Esophagus muscularis mucosa (tissue), 4 donors: ENCODE measurements at regions not wholly inside any gene's neighbourhood (a gene's known extent, or its start where the extent isn't known, plus 50 kb on each side); places are given as distances from the start of the nearest gene placed in this dataset.

ENCODE experiments used
- EP300 ChIP-seq: sonication (generic); formaldehyde crosslinking; IDR thresholded peaks from one replicate; pipeline ENCODE4 v1.6.1; 2017; ENCODE audit warnings: antibody characterized with exemption
- POLR2A ChIP-seq: fragments of 450-650 bp; IDR thresholded peaks from one replicate; pipeline ENCODE4 v1.6.1; 2017; ENCODE audit warnings: antibody characterized with exemption, moderate library complexity, mild to moderate bottlenecking, low read depth
- POLR2AphosphoS5 ChIP-seq, 2 donors: sonication (generic); formaldehyde crosslinking; IDR thresholded peaks; one replicate each; pipeline ENCODE4 v1.6.1; 2017; ENCODE audit warnings: antibody characterized with exemption in 2 of 2
- TF ChIP-seq, protein P1 (sequence below), 3 experiments: fragments of 200-600 bp in 2 of 3; fragments of 450-650 bp in 1 of 3; sonication (generic) in 2 of 3; IDR thresholded peaks; one replicate each; pipeline ENCODE4 v1.5.1; 2017 to 2019; ENCODE audit warnings: antibody characterized with exemption in 3 of 3, mild to moderate bottlenecking in 2 of 3, moderate library complexity in 1 of 3

DNA sequence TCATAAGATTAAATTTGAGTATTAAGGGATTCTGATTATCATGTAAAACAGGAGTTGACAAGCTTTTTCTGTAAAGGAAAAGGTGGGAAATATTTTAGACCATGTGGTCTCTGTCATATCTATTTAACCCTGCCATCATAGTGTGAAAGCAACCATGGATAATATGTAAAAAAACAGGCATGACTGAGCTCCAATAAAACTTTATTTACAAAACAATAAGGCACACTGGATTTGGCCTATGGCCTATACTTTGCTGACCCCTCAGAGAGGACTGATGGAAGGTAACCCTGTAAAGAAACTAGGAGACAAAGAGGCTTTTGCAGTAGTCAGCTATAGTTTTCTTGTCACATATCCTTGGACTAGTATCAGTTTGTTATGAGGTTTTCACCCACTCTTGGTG lies 130.5 kb upstream of the CDK13 start:
- TF ChIP-seq, protein P1, sequence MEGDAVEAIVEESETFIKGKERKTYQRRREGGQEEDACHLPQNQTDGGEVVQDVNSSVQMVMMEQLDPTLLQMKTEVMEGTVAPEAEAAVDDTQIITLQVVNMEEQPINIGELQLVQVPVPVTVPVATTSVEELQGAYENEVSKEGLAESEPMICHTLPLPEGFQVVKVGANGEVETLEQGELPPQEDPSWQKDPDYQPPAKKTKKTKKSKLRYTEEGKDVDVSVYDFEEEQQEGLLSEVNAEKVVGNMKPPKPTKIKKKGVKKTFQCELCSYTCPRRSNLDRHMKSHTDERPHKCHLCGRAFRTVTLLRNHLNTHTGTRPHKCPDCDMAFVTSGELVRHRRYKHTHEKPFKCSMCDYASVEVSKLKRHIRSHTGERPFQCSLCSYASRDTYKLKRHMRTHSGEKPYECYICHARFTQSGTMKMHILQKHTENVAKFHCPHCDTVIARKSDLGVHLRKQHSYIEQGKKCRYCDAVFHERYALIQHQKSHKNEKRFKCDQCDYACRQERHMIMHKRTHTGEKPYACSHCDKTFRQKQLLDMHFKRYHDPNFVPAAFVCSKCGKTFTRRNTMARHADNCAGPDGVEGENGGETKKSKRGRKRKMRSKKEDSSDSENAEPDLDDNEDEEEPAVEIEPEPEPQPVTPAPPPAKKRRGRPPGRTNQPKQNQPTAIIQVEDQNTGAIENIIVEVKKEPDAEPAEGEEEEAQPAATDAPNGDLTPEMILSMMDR (IDR thresholded peaks at IDR 0.05) = no peak
- TF ChIP-seq POLR2A = no peak
- no peak for TF ChIP-seq EP300
- TF ChIP-seq POLR2AphosphoS5 (IDR thresholded peaks at IDR 0.05) = no peak
